ENCODE measurements at regions not wholly inside any gene's neighbourhood (a gene's known extent, or its start where the extent isn't known, plus 50 kb on each side); places are given as distances from the start of the nearest gene placed in this dataset.

GRCh38 chr18:60215432-60215831 is 157.1 kb downstream of the MC4R start:
- no peak for ATAC-seq
- no peak overlapping the region for H3K4me3 ChIP-seq
- no peak for FAIRE-seq
- no peak overlapping the region for H2AFZ ChIP-seq (ENCODE audit: low read depth, low read length)
- no peaks in the 10 kb centered on the region for H3K79me2 ChIP-seq (ENCODE audit: control insufficient read depth, insufficient read depth, low read length)
- H4K20me1 ChIP-seq (replicated peaks; ENCODE audit: control insufficient read depth, insufficient read depth, low read length): no peaks in the 10 kb centered on the region
- no peaks in the 10 kb centered on the region for H3K9me1 ChIP-seq (ENCODE audit: control insufficient read depth, insufficient read depth, low read length)
- in situ Hi-C loops (cut with MboI) (no loop called here), intact Hi-C loops (cut with micrococcal nuclease) (no loop called here)
- H3K9me3 ChIP-seq (replicated peaks; ENCODE audit: control insufficient read depth, insufficient read depth, low read depth, low read length): no peaks in the 10 kb centered on the region
- TF ChIP-seq ID3 (CRISPR knock-in tag; IDR thresholded peaks at IDR 0.05): no peak
- no peak for TF ChIP-seq ID3 (tag; IDR thresholded peaks at IDR 0.05)
- TF ChIP-seq KLF1 (tag; IDR thresholded peaks at IDR 0.05): no peak
- no peak for TF ChIP-seq SMARCA4 (IDR thresholded peaks at IDR 0.05)
- TF ChIP-seq HMBOX1 (IDR thresholded peaks at IDR 0.05): no peak
- no peak for TF ChIP-seq TGIF2 (CRISPR knock-in tag; IDR thresholded peaks at IDR 0.05)
- TF ChIP-seq ATF7 (IDR thresholded peaks at IDR 0.05): no peak
- TF ChIP-seq NFE2 (IDR thresholded peaks at IDR 0.05; ENCODE audit: low read depth): no peak
- TF ChIP-seq ZHX1 (conservative IDR thresholded peaks at IDR 0.05; ENCODE audit: low read length): no peak
- TF ChIP-seq THAP7 (CRISPR knock-in tag; IDR thresholded peaks at IDR 0.05): no peak
- no peak overlapping the region for H3K4me2 ChIP-seq (ENCODE audit: insufficient read depth, low read length)
- H3K4me1 ChIP-seq (replicated peaks in 1 of 2; ENCODE audit: control insufficient read depth in 2 of 2, insufficient read depth in 2 of 2, low read length in 2 of 2): no peaks in the 10 kb centered on the region
- no peaks in the 10 kb centered on the region for H3K27me3 ChIP-seq (ENCODE audit: control insufficient read depth in 2 of 2, insufficient read depth in 2 of 2, low read length in 2 of 2)
- WGBS (ENCODE audit: insufficient coverage, low coverage, missing lambda C conversion rate): 0% methylated on average over 5 of the region's 5 CpGs
- H3K27ac ChIP-seq (ENCODE audit: extremely low read depth, low read depth, low read length): no peak overlapping the region
- H3K36me3 ChIP-seq (ENCODE audit: control insufficient read depth, insufficient read depth, low read length): no peaks in the 10 kb centered on the region
- H3K9ac ChIP-seq (ENCODE audit: insufficient read depth in 1 of 2, low read depth in 2 of 2, low read length in 2 of 2): no peak overlapping the region
- ChIA-PET POLR2A (no interaction called here), CTCF (ENCODE audit: low intra/inter-chr PET ratio) (no interaction called here)
- DNase-seq (ENCODE audit: extremely low read depth in 1 of 4, low spot score in 3 of 4): no peak
- no TSS peak for BruUV-seq (replicated peaks)

Data from K562 (cell line).